ENCODE measurements at regions not wholly inside any gene's neighbourhood (a gene's known extent, or its start where the extent isn't known, plus 50 kb on each side); places are given as distances from the start of the nearest gene placed in this dataset.

GRCh38 chr2:8154936-8155335 lies 526.9 kb upstream of the ID2 start:
- no peaks in the 10 kb centered on the region for H3K4me1 ChIP-seq
- no peak overlapping the region for H3K4me3 ChIP-seq
- no peak overlapping the region for H3K27ac ChIP-seq
- DNase-seq (ENCODE audit: low read depth in 1 of 2, low spot score in 1 of 2) (no peak), ATAC-seq (no peak), FAIRE-seq (no peak)
- H3K9me3 ChIP-seq, result no peaks in the 10 kb centered on the region
- ChIA-PET POLR2A (no interaction called here), CTCF (no interaction called here)
- no peak overlapping the region for H3K4me2 ChIP-seq
- 80% methylated on average over 6 of the region's 6 CpGs for WGBS (ENCODE audit: missing lambda C conversion rate)
- TF ChIP-seq MAZ (IDR thresholded peaks at IDR 0.05; ENCODE audit: borderline replicate concordance, low read depth, low read length), result no peak
- no peak for TF ChIP-seq CBX8 (IDR thresholded peaks at IDR 0.05)
- no peak for TF ChIP-seq HOXB13 (CRISPR knock-in tag; IDR thresholded peaks at IDR 0.05; ENCODE audit: low read depth)
- TF ChIP-seq CBX2 (IDR thresholded peaks at IDR 0.05; ENCODE audit: borderline replicate concordance, low read depth), result no peak
- TF ChIP-seq RFX5 (IDR thresholded peaks at IDR 0.05), result no peak
- TF ChIP-seq ATOH8 (CRISPR knock-in tag; IDR thresholded peaks at IDR 0.05; ENCODE audit: low read depth), result no peak
- no peak for TF ChIP-seq BCL3 (IDR thresholded peaks at IDR 0.05)
- TF ChIP-seq PBX3 (IDR thresholded peaks at IDR 0.05), result no peak
- no peak for TF ChIP-seq ZNF302 (CRISPR knock-in tag; IDR thresholded peaks at IDR 0.05)
- no peak for TF ChIP-seq NPAS2 (CRISPR knock-in tag; IDR thresholded peaks at IDR 0.05; ENCODE audit: borderline replicate concordance)
- no peak for TF ChIP-seq PHF8 (IDR thresholded peaks at IDR 0.05; ENCODE audit: borderline replicate concordance, low read depth)
- TF ChIP-seq CTCF (IDR thresholded peaks at IDR 0.05), result no peak

- DNase-seq (ENCODE audit: low read depth in 1 of 2, low spot score in 1 of 2) (no peak), ATAC-seq (no peak), FAIRE-seq (no peak)
- ChIA-PET CTCF (no interaction called here), POLR2A (no interaction called here)
- no peak overlapping the region for H3K4me3 ChIP-seq
- H3K27ac ChIP-seq, result no peak overlapping the region
- no peak overlapping the region for H3K4me2 ChIP-seq
- TF ChIP-seq TFCP2L1 (CRISPR knock-in tag; IDR thresholded peaks at IDR 0.05) (no peak), KDM1A (IDR thresholded peaks at IDR 0.05; ENCODE audit: low read depth) (no peak), RNF2 (IDR thresholded peaks at IDR 0.05; ENCODE audit: borderline replicate concordance, low read depth) (no peak), CTCF (IDR thresholded peaks at IDR 0.05) (no peak), REST (IDR thresholded peaks at IDR 0.05) (no peak), GATA3 (IDR thresholded peaks at IDR 0.05; ENCODE audit: borderline replicate concordance) (no peak), USF2 (IDR thresholded peaks at IDR 0.05) (no peak), HMGXB4 (CRISPR knock-in tag; IDR thresholded peaks at IDR 0.05; ENCODE audit: borderline replicate concordance) (no peak), HEYL (CRISPR knock-in tag; IDR thresholded peaks at IDR 0.05) (no peak), HOXB13 (CRISPR knock-in tag; IDR thresholded peaks at IDR 0.05; ENCODE audit: low read depth) (no peak)
- H3K9me3 ChIP-seq, result no peaks in the 10 kb centered on the region
- 81% methylated on average over 17 of the region's 17 CpGs for WGBS (ENCODE audit: missing lambda C conversion rate)
- H3K4me1 ChIP-seq, result no peaks in the 10 kb centered on the region
These were observed 524.0 kb upstream of the ID2 start for GRCh38 chr2:8157621-8158430.
